ENCODE measurements at regions not wholly inside any gene's neighbourhood (a gene's known extent, or its start where the extent isn't known, plus 50 kb on each side); places are given as distances from the start of the nearest gene placed in this dataset.

GRCh38 chr17:71710816-71711215 is 410.0 kb upstream of the SOX9 start:
- Histone ChIP-seq H3K4me1 (ENCODE audit: control insufficient read depth in 2 of 2, insufficient read depth in 2 of 2, low read length in 2 of 2) (no peaks in the 10 kb centered on the region), H3K27ac (ENCODE audit: low read length in 2 of 2) (no peak overlapping the region), H3K9ac (ENCODE audit: low read length) (no peak overlapping the region), H3K79me2 (ENCODE audit: control insufficient read depth, insufficient read depth, low read length) (no peaks in the 10 kb centered on the region), H4K20me1 (ENCODE audit: control insufficient read depth, insufficient read depth, low read length, poor library complexity, severe bottlenecking) (no peaks in the 10 kb centered on the region), H3K4me2 (replicated peaks; ENCODE audit: low read depth, low read length, poor library complexity, severe bottlenecking) (no peak overlapping the region), H3K4me3 (ENCODE audit: control extremely low read depth in 1 of 5, extremely low read depth in 1 of 5, insufficient read depth in 1 of 5, low read depth in 2 of 5, low read length in 4 of 5) (no peak overlapping the region), H3K9me3 (ENCODE audit: control extremely low read depth in 1 of 3, control insufficient read depth in 2 of 3, insufficient read depth in 1 of 3, low read length in 2 of 3) (no peaks in the 10 kb centered on the region), H3K36me3 (replicated peaks in 1 of 2; ENCODE audit: control extremely low read depth in 1 of 2, control insufficient read depth in 1 of 2, extremely low read depth in 1 of 2, insufficient read depth in 2 of 2, low read length in 1 of 2) (no peaks in the 10 kb centered on the region), H2AFZ (ENCODE audit: insufficient read depth, low read depth, low read length, poor library complexity, severe bottlenecking) (no peak overlapping the region), H3K27me3 (replicated peaks in 1 of 4; ENCODE audit: control extremely low read depth in 1 of 4, control insufficient read depth in 3 of 4, insufficient read depth in 4 of 4, low read length in 3 of 4) (no peaks in the 10 kb centered on the region)
- no peaks in the 10 kb centered on the region for H3K4me1 Mint-ChIP-seq
- ChIA-PET CTCF (no interaction called here), POLR2A (no interaction called here)
- peaks cover 2% of the 10 kb centered on the region for H3K9me3 Mint-ChIP-seq (ENCODE audit: insufficient read depth)
- H3K27ac Mint-ChIP-seq: no peak overlapping the region
- DNase-seq: no peak
- TF ChIP-seq EZH2 (IDR thresholded peaks at IDR 0.05; ENCODE audit: borderline replicate concordance, insufficient read depth, low read depth, low read length, poor library complexity, severe bottlenecking): no peak
- no peak for TF ChIP-seq CTCF (IDR thresholded peaks at IDR 0.05)
- intact Hi-C loops (cut with micrococcal nuclease): no loop called here
- no peak for ATAC-seq (ENCODE audit: low read depth)
- no peak overlapping the region for H3K4me3 Mint-ChIP-seq
- H3K27me3 Mint-ChIP-seq: no peaks in the 10 kb centered on the region
- WGBS (ENCODE audit: insufficient coverage): no CpG with 5 or more reads among the region's 1 CpG

- no peak for ATAC-seq (ENCODE audit: low read depth)
- H3K4me2 ChIP-seq (replicated peaks; ENCODE audit: low read depth, low read length, poor library complexity, severe bottlenecking): no peak overlapping the region
- no peak overlapping the region for H3K9ac ChIP-seq (ENCODE audit: low read length)
- H4K20me1 ChIP-seq (ENCODE audit: control insufficient read depth, insufficient read depth, low read length, poor library complexity, severe bottlenecking): no peaks in the 10 kb centered on the region
- Mint-ChIP-seq H3K4me3 (no peak overlapping the region), H3K4me1 (no peaks in the 10 kb centered on the region), H3K27me3 (no peaks in the 10 kb centered on the region), H3K27ac (no peak overlapping the region), H3K9me3 (ENCODE audit: insufficient read depth) (peaks cover 7% of the 10 kb centered on the region)
- H3K27ac ChIP-seq (ENCODE audit: low read length in 2 of 2): no peak overlapping the region
- ChIA-PET CTCF (no interaction called here), POLR2A (no interaction called here)
- intact Hi-C loops (cut with micrococcal nuclease): no loop called here
- peaks cover 0 to 4% (median 0%) of the 10 kb centered on the region in 3 donors for H3K9me3 ChIP-seq (ENCODE audit: control extremely low read depth in 1 of 3, control insufficient read depth in 2 of 3, insufficient read depth in 1 of 3, low read length in 2 of 3)
- H3K36me3 ChIP-seq (replicated peaks in 1 of 2; ENCODE audit: control extremely low read depth in 1 of 2, control insufficient read depth in 1 of 2, extremely low read depth in 1 of 2, insufficient read depth in 2 of 2, low read length in 1 of 2): no peaks in the 10 kb centered on the region
- H2AFZ ChIP-seq (ENCODE audit: insufficient read depth, low read depth, low read length, poor library complexity, severe bottlenecking): no peak overlapping the region
- no peaks in the 10 kb centered on the region for H3K4me1 ChIP-seq (ENCODE audit: control insufficient read depth in 2 of 2, insufficient read depth in 2 of 2, low read length in 2 of 2)
- DNase-seq: no peak
- no peak for TF ChIP-seq EZH2 (IDR thresholded peaks at IDR 0.05; ENCODE audit: borderline replicate concordance, insufficient read depth, low read depth, low read length, poor library complexity, severe bottlenecking)
- no peak for TF ChIP-seq CTCF (IDR thresholded peaks at IDR 0.05)
- H3K79me2 ChIP-seq (ENCODE audit: control insufficient read depth, insufficient read depth, low read length): no peaks in the 10 kb centered on the region
- H3K4me3 ChIP-seq (ENCODE audit: control extremely low read depth in 1 of 5, extremely low read depth in 1 of 5, insufficient read depth in 1 of 5, low read depth in 2 of 5, low read length in 4 of 5): no peak overlapping the region
- WGBS (ENCODE audit: insufficient coverage): 75% methylated on average over 1 of the region's 3 CpGs
- no peaks in the 10 kb centered on the region for H3K27me3 ChIP-seq (replicated peaks in 1 of 4; ENCODE audit: control extremely low read depth in 1 of 4, control insufficient read depth in 3 of 4, insufficient read depth in 4 of 4, low read length in 3 of 4)
Observed at GRCh38 chr17:71713846-71714245, 407.0 kb upstream of the SOX9 start.

Data from B cell (primary cell).